Cardiac fibroblast (primary cell): ENCODE measurements at regions not wholly inside any gene's neighbourhood (a gene's known extent, or its start where the extent isn't known, plus 50 kb on each side); places are given as distances from the start of the nearest gene placed in this dataset.
"Not testable (repeated sequence)": the region's sequence is repeated elsewhere in the genome, so short reads cannot be mapped to it uniquely, and the experiment has no call there.

ENCODE experiments used
- DNase-seq, 2 donors: peaks; one replicate each; pipeline versions ENCODE4 v3.0.0 to v3.0.0-alpha.2; 2010; ENCODE audit warnings: low read depth in 2 of 2
- H3K4me3 ChIP-seq, 2 donors: replicated peaks in 1 of 2; 1 replicate in 1 of 2; 2 replicates in 1 of 2; pipeline ENCODE4 v1.5.1; 2011; ENCODE audit warnings: low read depth in 2 of 2, low read length in 2 of 2, mild to moderate bottlenecking in 2 of 2, moderate library complexity in 1 of 2
- CTCF ChIP-seq: IDR thresholded peaks from one replicate; pipeline ENCODE4 v1.5.1; 2011; ENCODE audit warnings: low read depth, mild to moderate bottlenecking, low read length, inconsistent platforms

GRCh38 chr11:121358760-121359159 is 66.2 kb downstream of the SC5D start:
- no peak overlapping the region for H3K4me3 ChIP-seq
- DNase-seq: no peak
- no peak for TF ChIP-seq CTCF

GRCh38 chr11:121359591-121359990 is 67.0 kb downstream of the SC5D start:
- no peak for TF ChIP-seq CTCF
- no peak for DNase-seq
- no peak overlapping the region for H3K4me3 ChIP-seq

GRCh38 chr11:121362955-121363354 is 70.4 kb downstream of the SC5D start:
- not testable (repeated sequence) for H3K4me3 ChIP-seq, DNase-seq

GRCh38 chr11:121365304-121365703 is 72.7 kb downstream of the SC5D start:
- DNase-seq: no peak
- no peak overlapping the region for H3K4me3 ChIP-seq
- no peak for TF ChIP-seq CTCF

- TF ChIP-seq CTCF: no peak
- DNase-seq: no peak
- H3K4me3 ChIP-seq: no peak overlapping the region
These were observed 73.5 kb downstream of the SC5D start for GRCh38 chr11:121366038-121366437.

- DNase-seq: peak; percentile 19 to 33
- no peak overlapping the region for H3K4me3 ChIP-seq
- TF ChIP-seq CTCF: no peak
These were observed 74.7 kb downstream of the SC5D start for GRCh38 chr11:121367001-121367843.

- no peak for DNase-seq
- no peak for TF ChIP-seq CTCF
- no peak overlapping the region for H3K4me3 ChIP-seq
These were observed 75.3 kb downstream of the SC5D start for GRCh38 chr11:121367844-121368225.
